GM12878 (cell line): ENCODE measurements at regions not wholly inside any gene's neighbourhood (a gene's known extent, or its start where the extent isn't known, plus 50 kb on each side); places are given as distances from the start of the nearest gene placed in this dataset.

Experiments
- CREB1 ChIP-seq: IDR thresholded peaks from 2 replicates; pipeline ENCODE4 v1.6.1; 2012; ENCODE audit warnings: low read depth, mild to moderate bottlenecking, inconsistent platforms
- EP300 ChIP-seq, 2 experiments: fragments of 150-350 bp in 1 of 2; IDR thresholded peaks; 2 replicates each; pipeline ENCODE4 v1.6.1; 2011 to 2012; ENCODE audit warnings: low read depth in 2 of 2, low read length in 2 of 2, borderline replicate concordance in 1 of 2, improper control_type of control experiment in 1 of 2, inconsistent platforms in 1 of 2; ENCODE audit not compliant: control insufficient read depth in 1 of 2
- EZH2 ChIP-seq: IDR thresholded peaks from 2 replicates; pipeline ENCODE4 v1.6.1; 2012; ENCODE audit warnings: low read depth, mild to moderate bottlenecking, control low read depth, inconsistent platforms, low read length, borderline replicate concordance; ENCODE audit not compliant: control insufficient read depth
- TF ChIP-seq, protein P1 (sequence below): IDR thresholded peaks from 2 replicates; pipeline ENCODE4 v1.6.1; 2011; ENCODE audit warnings: mild to moderate bottlenecking, low read depth, low read length, moderate library complexity; ENCODE audit not compliant: insufficient replicate concordance
- TF ChIP-seq, protein P2 (sequence below): IDR thresholded peaks from 2 replicates; pipeline ENCODE4 v1.6.1; 2011; ENCODE audit warnings: borderline replicate concordance, low read depth, mild to moderate bottlenecking, moderate library complexity, mixed read lengths, low read length; ENCODE audit not compliant: insufficient read depth; ENCODE audit errors: extremely low read length

DNA sequence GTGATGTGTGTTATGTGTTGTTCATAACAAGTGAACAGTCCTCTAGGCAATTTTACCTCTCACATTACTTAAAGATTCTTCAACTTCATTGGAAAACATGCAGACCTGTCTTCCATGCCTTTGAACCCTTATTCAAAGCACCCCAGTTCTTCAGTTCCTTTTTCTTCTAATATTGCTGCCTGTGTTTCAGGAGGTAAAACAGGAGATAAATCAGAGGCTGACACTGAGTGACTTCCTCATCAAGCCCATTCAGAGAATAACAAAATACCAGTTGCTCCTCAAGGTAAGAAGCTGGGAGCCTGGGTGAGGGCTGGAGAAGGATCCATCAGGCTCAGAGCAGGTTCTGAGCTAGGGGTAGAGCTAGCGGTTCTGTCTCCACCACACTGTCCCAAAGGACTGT is 71.1 kb upstream of the UMPS start:
- TF ChIP-seq, protein P1, sequence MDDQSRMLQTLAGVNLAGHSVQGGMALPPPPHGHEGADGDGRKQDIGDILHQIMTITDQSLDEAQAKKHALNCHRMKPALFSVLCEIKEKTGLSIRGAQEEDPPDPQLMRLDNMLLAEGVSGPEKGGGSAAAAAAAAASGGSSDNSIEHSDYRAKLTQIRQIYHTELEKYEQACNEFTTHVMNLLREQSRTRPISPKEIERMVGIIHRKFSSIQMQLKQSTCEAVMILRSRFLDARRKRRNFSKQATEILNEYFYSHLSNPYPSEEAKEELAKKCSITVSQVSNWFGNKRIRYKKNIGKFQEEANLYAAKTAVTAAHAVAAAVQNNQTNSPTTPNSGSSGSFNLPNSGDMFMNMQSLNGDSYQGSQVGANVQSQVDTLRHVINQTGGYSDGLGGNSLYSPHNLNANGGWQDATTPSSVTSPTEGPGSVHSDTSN, result no peak
- TF ChIP-seq, protein P2, sequence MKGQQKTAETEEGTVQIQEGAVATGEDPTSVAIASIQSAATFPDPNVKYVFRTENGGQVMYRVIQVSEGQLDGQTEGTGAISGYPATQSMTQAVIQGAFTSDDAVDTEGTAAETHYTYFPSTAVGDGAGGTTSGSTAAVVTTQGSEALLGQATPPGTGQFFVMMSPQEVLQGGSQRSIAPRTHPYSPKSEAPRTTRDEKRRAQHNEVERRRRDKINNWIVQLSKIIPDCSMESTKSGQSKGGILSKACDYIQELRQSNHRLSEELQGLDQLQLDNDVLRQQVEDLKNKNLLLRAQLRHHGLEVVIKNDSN, result no peak
- TF ChIP-seq EZH2, result no peak
- no peak for TF ChIP-seq EP300 (IDR thresholded peaks at IDR 0.05; ENCODE audit: borderline replicate concordance in 1 of 2, control insufficient read depth in 1 of 2, low read depth in 2 of 2, low read length in 2 of 2)
- TF ChIP-seq CREB1, result no peak
